ENCODE measurements at regions not wholly inside any gene's neighbourhood (a gene's known extent, or its start where the extent isn't known, plus 50 kb on each side); places are given as distances from the start of the nearest gene placed in this dataset.
A peak's percentile ranks its signal among the peaks of the same experiment; 100 is the strongest.

- peak; percentile 36 to 73 for DNase-seq
- Histone ChIP-seq H3K4me1 (ENCODE audit: control insufficient read depth, insufficient read depth, low read length) (peaks cover 6% of the 10 kb centered on the region), H3K4me3 (ENCODE audit: low read length) (peak overlapping the region; percentile 78), H3K27me3 (ENCODE audit: control insufficient read depth, insufficient read depth, low read length) (no peaks in the 10 kb centered on the region), H3K9me3 (ENCODE audit: control insufficient read depth, low read depth, low read length) (no peaks in the 10 kb centered on the region), H3K27ac (ENCODE audit: low read length) (peak overlapping the region; percentile 90), H3K36me3 (ENCODE audit: control insufficient read depth, insufficient read depth, low read length) (no peaks in the 10 kb centered on the region)
- WGBS (ENCODE audit: insufficient coverage, low lambda C conversion rate) = no CpG with 5 or more reads among the region's 67 CpGs
Observed at GRCh38 chr13:50080911-50081678, 65.9 kb downstream of the KCNRG start.

DNA sequence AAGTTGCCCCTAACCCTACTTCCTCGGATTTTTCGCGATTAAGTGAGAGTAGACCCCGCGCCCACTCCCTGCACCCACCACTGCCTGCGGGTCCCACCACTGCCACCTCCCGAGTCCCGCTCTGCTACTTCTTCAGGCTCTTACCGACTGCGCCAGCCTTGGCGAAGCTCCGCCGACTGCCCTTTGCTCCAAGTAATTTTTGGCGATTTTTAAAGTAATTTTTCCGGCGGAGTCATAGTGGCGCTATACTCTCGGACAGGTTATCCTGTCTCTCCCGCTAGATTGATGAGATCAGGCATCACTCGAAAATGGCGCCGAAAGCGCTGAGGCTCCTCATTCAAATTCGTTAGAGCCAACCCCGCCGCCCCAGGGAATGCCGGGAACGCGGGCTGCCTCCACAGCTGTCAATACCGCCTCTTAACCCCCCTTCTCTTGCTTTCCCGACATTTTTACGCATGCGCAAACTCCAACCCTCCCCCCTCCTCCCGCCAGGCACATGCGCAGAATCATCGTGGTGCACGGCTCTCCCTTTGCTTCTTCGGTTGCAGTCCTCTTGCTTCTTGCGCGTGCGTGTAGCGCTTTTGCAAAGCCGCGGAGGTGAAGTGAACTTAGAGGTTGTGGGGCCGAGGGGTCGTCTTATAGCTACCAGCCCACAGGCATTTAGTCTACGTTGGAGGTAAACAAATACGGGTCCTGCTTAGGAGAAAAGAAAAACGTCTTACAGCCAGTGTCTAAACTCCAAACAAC, 66.6 kb downstream of the KCNRG start:
- Histone ChIP-seq H3K4me1 (ENCODE audit: control insufficient read depth, insufficient read depth, low read length) (peaks cover 6% of the 10 kb centered on the region), H3K27me3 (ENCODE audit: control insufficient read depth, insufficient read depth, low read length) (no peaks in the 10 kb centered on the region), H3K9me3 (ENCODE audit: control insufficient read depth, low read depth, low read length) (no peaks in the 10 kb centered on the region), H3K27ac (ENCODE audit: low read length) (peak overlapping the region; percentile 90), H3K4me3 (ENCODE audit: low read length) (peak overlapping the region; percentile 78), H3K36me3 (ENCODE audit: control insufficient read depth, insufficient read depth, low read length) (peaks cover under 1% of the 10 kb centered on the region)
- peak; percentile 99 for DNase-seq
- WGBS (ENCODE audit: insufficient coverage, low lambda C conversion rate) = no CpG with 5 or more reads among the region's 49 CpGs

- peak overlapping the region; percentile 78 for H3K4me3 ChIP-seq (ENCODE audit: low read length)
- peaks cover 6% of the 10 kb centered on the region for H3K4me1 ChIP-seq (ENCODE audit: control insufficient read depth, insufficient read depth, low read length)
- no CpG with 5 or more reads among the region's 28 CpGs for WGBS (ENCODE audit: insufficient coverage, low lambda C conversion rate)
- H3K36me3 ChIP-seq (ENCODE audit: control insufficient read depth, insufficient read depth, low read length) = peaks cover 2% of the 10 kb centered on the region
- no peaks in the 10 kb centered on the region for H3K27me3 ChIP-seq (ENCODE audit: control insufficient read depth, insufficient read depth, low read length)
- no peaks in the 10 kb centered on the region for H3K9me3 ChIP-seq (ENCODE audit: control insufficient read depth, low read depth, low read length)
- peak overlapping the region; percentile 90 for H3K27ac ChIP-seq (ENCODE audit: low read length)
- peak; percentile 89 to 96 for DNase-seq
Observed at GRCh38 chr13:50082426-50083281, 67.4 kb downstream of the KCNRG start.

GRCh38 chr13:50085063-50085462, 69.8 kb downstream of the KCNRG start:
- peaks cover 2% of the 10 kb centered on the region for H3K36me3 ChIP-seq (ENCODE audit: control insufficient read depth, insufficient read depth, low read length)
- H3K27me3 ChIP-seq (ENCODE audit: control insufficient read depth, insufficient read depth, low read length) = no peaks in the 10 kb centered on the region
- no peak overlapping the region for H3K27ac ChIP-seq (ENCODE audit: low read length)
- H3K4me3 ChIP-seq (ENCODE audit: low read length) = no peak overlapping the region
- H3K9me3 ChIP-seq (ENCODE audit: control insufficient read depth, low read depth, low read length) = no peaks in the 10 kb centered on the region
- peak in 1 of 2 donors; percentile 34 for DNase-seq
- WGBS (ENCODE audit: insufficient coverage, low lambda C conversion rate) = 5% methylated on average over 4 of the region's 4 CpGs
- no peaks in the 10 kb centered on the region for H3K4me1 ChIP-seq (ENCODE audit: control insufficient read depth, insufficient read depth, low read length)

- Histone ChIP-seq H3K36me3 (ENCODE audit: control insufficient read depth, insufficient read depth, low read length) (peaks cover 2% of the 10 kb centered on the region), H3K4me3 (ENCODE audit: low read length) (no peak overlapping the region), H3K4me1 (ENCODE audit: control insufficient read depth, insufficient read depth, low read length) (no peaks in the 10 kb centered on the region), H3K27me3 (ENCODE audit: control insufficient read depth, insufficient read depth, low read length) (no peaks in the 10 kb centered on the region), H3K9me3 (ENCODE audit: control insufficient read depth, low read depth, low read length) (no peaks in the 10 kb centered on the region), H3K27ac (ENCODE audit: low read length) (no peak overlapping the region)
- 43% methylated on average over 1 of the region's 1 CpG for WGBS (ENCODE audit: insufficient coverage, low lambda C conversion rate)
- no peak for DNase-seq
Observed at GRCh38 chr13:50089633-50090032, 74.4 kb downstream of the KCNRG start.

DNA sequence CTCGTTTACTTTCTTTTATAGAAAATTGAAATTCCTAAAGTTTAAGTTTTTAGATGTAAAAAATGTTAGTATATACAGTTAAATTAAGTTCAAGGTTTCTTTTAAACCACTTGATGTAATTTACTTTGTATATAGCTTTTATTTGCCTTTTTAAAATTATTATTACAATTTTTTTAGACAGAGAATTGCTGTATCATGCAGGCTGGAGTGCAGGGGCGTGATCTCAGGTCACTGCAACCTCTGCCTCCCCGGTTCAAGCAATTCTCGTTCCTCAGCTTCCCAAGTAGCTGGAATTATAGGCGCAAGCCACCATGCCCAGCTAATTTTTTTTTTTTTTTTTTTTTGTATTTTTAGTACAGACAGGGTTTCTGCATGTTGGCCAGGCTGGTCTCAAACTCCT, 75.0 kb downstream of the KCNRG start:
- Histone ChIP-seq H3K27ac (ENCODE audit: low read length) (no peak overlapping the region), H3K9me3 (ENCODE audit: control insufficient read depth, low read depth, low read length) (no peaks in the 10 kb centered on the region), H3K36me3 (ENCODE audit: control insufficient read depth, insufficient read depth, low read length) (peaks cover 2% of the 10 kb centered on the region), H3K4me1 (ENCODE audit: control insufficient read depth, insufficient read depth, low read length) (no peaks in the 10 kb centered on the region), H3K27me3 (ENCODE audit: control insufficient read depth, insufficient read depth, low read length) (no peaks in the 10 kb centered on the region), H3K4me3 (ENCODE audit: low read length) (no peak overlapping the region)
- no peak for DNase-seq
- WGBS (ENCODE audit: insufficient coverage, low lambda C conversion rate) = 100% methylated on average over 1 of the region's 5 CpGs

DNA sequence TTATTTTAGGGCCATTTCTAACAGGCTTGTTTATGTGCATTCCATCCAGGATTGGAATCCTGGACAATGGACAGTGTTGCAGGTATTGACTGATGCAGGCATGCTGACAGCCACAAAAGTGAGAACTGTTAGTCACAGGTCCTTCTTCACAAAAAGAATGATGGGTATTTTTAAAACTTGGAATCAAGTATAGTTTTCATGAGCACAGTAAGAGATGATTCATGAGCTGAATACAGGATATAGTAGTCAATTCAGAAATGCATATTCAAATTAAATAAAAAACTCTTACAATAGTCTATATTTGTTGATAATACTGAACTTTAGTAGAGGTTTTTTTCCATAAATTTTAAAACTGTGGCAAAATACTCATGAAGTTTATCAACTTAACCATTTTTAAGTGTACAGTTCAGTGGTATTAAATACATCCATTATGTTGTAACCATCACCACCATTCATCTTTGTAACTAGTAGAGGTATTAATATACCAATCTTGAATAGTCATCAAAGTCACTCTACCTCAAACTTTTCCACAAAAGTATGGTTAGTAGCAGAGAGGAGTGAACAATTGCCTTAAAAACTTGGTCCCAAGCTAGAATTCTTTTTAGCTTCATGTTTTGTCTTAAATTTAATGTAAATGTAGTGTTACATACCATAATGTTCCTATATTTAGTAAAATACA, 79.5 kb downstream of the KCNRG start:
- Histone ChIP-seq H3K4me3 (ENCODE audit: low read length) (no peak overlapping the region), H3K36me3 (ENCODE audit: control insufficient read depth, insufficient read depth, low read length) (peaks cover 4% of the 10 kb centered on the region), H3K27me3 (ENCODE audit: control insufficient read depth, insufficient read depth, low read length) (no peaks in the 10 kb centered on the region), H3K9me3 (ENCODE audit: control insufficient read depth, low read depth, low read length) (peaks cover 13% of the 10 kb centered on the region), H3K27ac (ENCODE audit: low read length) (no peak overlapping the region), H3K4me1 (ENCODE audit: control insufficient read depth, insufficient read depth, low read length) (no peaks in the 10 kb centered on the region)
- no peak for DNase-seq

- Histone ChIP-seq H3K36me3 (ENCODE audit: control insufficient read depth, insufficient read depth, low read length) (peaks cover 4% of the 10 kb centered on the region), H3K4me1 (ENCODE audit: control insufficient read depth, insufficient read depth, low read length) (no peaks in the 10 kb centered on the region), H3K27me3 (ENCODE audit: control insufficient read depth, insufficient read depth, low read length) (no peaks in the 10 kb centered on the region), H3K27ac (ENCODE audit: low read length) (no peak overlapping the region), H3K4me3 (ENCODE audit: low read length) (no peak overlapping the region), H3K9me3 (ENCODE audit: control insufficient read depth, low read depth, low read length) (peaks cover 13% of the 10 kb centered on the region)
- WGBS (ENCODE audit: insufficient coverage, low lambda C conversion rate) = 100% methylated on average over 1 of the region's 1 CpG
- DNase-seq = no peak
Observed at GRCh38 chr13:50098693-50099092, 83.4 kb downstream of the KCNRG start.

GRCh38 chr13:50099473-50099872, 84.2 kb downstream of the KCNRG start:
- Histone ChIP-seq H3K4me1 (ENCODE audit: control insufficient read depth, insufficient read depth, low read length) (no peaks in the 10 kb centered on the region), H3K9me3 (ENCODE audit: control insufficient read depth, low read depth, low read length) (peaks cover 13% of the 10 kb centered on the region), H3K36me3 (ENCODE audit: control insufficient read depth, insufficient read depth, low read length) (peaks cover 4% of the 10 kb centered on the region), H3K4me3 (ENCODE audit: low read length) (no peak overlapping the region), H3K27ac (ENCODE audit: low read length) (no peak overlapping the region), H3K27me3 (ENCODE audit: control insufficient read depth, insufficient read depth, low read length) (no peaks in the 10 kb centered on the region)
- DNase-seq = no peak

GRCh38 chr13:50101590-50101989, 86.3 kb downstream of the KCNRG start:
- no peak overlapping the region for H3K27ac ChIP-seq (ENCODE audit: low read length)
- no peak overlapping the region for H3K4me3 ChIP-seq (ENCODE audit: low read length)
- no peak for DNase-seq
- no peaks in the 10 kb centered on the region for H3K4me1 ChIP-seq (ENCODE audit: control insufficient read depth, insufficient read depth, low read length)
- peaks cover 10% of the 10 kb centered on the region for H3K9me3 ChIP-seq (ENCODE audit: control insufficient read depth, low read depth, low read length)
- H3K27me3 ChIP-seq (ENCODE audit: control insufficient read depth, insufficient read depth, low read length) = no peaks in the 10 kb centered on the region
- peaks cover 4% of the 10 kb centered on the region for H3K36me3 ChIP-seq (ENCODE audit: control insufficient read depth, insufficient read depth, low read length)
